ENCODE measurements at regions not wholly inside any gene's neighbourhood (a gene's known extent, or its start where the extent isn't known, plus 50 kb on each side); places are given as distances from the start of the nearest gene placed in this dataset.

DNA sequence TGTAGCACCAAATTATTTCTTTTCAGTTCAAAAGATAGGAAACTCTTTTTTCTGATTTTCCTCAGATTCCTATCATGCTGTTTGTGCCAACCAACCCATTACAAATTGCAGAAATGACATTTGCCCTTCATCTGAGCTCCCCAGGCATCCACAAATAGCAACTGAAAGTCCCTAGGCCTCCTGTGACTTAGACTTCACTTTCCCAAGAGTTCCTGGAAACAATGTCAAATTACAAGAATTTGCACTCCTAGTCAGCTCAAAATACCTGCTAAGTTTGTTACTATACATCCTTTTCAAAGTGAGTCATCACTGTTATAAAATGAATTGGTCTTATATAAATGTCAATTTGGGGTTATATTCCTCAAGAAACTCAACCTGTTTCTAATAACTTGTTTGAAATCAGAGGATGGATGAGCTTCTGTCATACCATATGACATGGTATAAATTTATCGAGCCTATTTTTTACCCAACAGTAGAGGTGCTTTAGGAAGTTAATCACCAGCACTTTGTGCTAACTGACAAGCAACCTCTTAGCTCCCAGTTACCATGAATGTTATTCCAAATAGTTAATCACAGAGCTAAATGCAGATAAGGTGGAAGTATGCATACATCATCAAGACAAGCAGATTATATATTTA, 256.5 kb downstream of the HACE1 start:
- no peak for TF ChIP-seq ZFX (IDR thresholded peaks at IDR 0.05; ENCODE audit: borderline replicate concordance)
- TF ChIP-seq, protein P1, sequence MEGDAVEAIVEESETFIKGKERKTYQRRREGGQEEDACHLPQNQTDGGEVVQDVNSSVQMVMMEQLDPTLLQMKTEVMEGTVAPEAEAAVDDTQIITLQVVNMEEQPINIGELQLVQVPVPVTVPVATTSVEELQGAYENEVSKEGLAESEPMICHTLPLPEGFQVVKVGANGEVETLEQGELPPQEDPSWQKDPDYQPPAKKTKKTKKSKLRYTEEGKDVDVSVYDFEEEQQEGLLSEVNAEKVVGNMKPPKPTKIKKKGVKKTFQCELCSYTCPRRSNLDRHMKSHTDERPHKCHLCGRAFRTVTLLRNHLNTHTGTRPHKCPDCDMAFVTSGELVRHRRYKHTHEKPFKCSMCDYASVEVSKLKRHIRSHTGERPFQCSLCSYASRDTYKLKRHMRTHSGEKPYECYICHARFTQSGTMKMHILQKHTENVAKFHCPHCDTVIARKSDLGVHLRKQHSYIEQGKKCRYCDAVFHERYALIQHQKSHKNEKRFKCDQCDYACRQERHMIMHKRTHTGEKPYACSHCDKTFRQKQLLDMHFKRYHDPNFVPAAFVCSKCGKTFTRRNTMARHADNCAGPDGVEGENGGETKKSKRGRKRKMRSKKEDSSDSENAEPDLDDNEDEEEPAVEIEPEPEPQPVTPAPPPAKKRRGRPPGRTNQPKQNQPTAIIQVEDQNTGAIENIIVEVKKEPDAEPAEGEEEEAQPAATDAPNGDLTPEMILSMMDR (IDR thresholded peaks at IDR 0.05): no peak
- H3K27ac ChIP-seq: no peak overlapping the region

DNA sequence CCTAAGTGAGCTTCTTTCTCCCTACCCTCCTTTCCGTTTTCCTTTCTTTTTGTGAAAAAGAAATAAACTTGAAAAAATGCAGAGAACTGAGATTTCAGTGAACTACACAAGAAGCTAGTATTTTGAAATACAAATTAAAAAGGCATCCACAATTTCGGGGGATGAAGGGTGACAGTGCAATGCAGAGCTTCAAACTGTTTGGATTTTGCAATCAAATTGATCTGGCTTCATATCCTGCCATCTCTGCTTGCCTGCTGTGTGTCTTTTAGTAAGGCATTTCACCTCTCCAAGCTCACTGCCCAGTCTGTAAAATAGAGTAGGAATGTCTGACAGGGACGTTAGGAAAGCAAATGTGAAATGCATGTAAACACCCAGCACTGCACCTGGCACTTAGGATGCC, 258.0 kb downstream of the HACE1 start:
- H3K27ac ChIP-seq: no peak overlapping the region

DNA sequence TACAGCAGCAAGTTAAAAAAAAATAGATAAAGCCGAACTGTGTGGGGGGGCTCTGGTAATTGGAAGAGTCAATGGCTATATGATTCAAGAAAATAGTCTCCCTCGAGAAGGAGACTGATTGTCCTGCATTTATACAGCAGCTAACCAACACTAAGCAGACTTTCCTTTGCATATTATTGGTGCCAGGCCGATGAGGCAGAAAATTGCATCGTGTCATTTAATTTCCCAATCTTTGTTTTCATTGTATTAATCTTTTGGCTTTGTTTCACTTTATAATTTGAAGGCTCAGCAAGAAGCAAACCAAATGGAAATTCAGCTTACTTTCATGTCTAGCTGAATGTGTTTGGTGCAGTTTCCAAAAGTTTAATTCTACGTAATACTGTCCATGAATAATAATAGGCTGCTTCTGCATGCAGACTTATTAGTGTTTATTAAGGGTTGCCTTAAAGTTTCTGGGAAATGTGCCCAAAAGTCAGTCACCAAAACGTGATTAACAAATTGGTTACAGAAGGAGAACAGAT, 258.5 kb downstream of the HACE1 start:
- no peak overlapping the region for H3K27ac ChIP-seq

More for the DNA sequence above, 258.0 kb downstream of the HACE1 start:
- TF ChIP-seq, protein P1 (IDR thresholded peaks at IDR 0.05): no peak
- TF ChIP-seq ZFX (IDR thresholded peaks at IDR 0.05; ENCODE audit: borderline replicate concordance): no peak

DNA sequence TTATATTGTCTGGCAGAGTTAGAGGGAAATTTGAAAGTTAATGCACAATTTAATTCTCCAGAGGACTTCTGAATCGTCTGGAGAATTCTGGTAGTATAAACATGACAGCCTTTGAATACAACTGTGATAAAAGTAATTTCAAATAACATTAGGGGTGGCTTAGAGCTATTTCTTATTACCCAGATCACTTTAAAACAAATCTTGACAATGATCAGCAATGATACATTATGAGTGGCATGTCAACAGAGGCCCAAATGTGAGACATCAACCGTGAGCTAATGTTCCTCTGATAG, 259.1 kb downstream of the HACE1 start:
- no peak overlapping the region for H3K27ac ChIP-seq

More for the DNA sequence above, 258.5 kb downstream of the HACE1 start:
- TF ChIP-seq ZFX (IDR thresholded peaks at IDR 0.05; ENCODE audit: borderline replicate concordance): no peak
- TF ChIP-seq, protein P1 (IDR thresholded peaks at IDR 0.05): no peak

DNA sequence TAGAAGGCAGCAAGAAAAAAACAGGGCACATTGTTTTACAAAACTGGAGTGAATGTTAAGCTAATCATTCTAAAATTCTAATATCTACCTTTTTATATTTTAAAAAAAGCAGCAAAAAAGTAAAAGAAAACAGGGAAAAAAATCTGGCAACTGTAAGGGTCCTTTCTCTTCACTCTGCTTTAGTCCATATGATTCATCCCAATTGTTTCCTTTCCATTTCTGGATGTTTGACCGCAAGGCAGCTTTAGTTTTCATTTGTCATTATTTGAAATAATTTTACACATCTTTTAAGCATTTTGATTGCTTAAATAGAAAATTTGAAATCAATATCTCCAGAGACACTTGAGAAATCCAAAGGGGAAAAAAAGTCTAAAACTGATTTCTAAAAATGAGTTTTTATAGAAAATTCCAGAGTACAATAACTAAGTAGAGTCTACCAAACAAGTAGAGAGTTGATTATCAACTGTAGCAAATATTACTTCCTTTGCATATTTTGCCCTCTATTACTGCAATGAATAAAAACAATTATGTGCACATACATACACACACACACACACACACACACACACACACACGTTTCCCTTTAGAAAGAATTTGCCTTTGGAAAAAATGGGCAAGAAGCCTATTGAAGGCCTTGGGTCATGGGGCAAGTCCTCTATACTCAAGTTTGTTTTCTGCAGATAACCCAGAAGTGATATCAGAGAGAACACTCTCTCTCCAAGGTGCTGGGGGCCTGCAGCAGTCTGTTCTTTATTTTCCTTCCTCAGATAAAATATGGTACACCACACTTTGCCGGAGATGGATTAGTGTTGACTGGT, 259.7 kb downstream of the HACE1 start:
- no peak overlapping the region for H3K27ac ChIP-seq
- TF ChIP-seq, protein P1 (IDR thresholded peaks at IDR 0.05): no peak
- no peak for TF ChIP-seq ZFX (IDR thresholded peaks at IDR 0.05; ENCODE audit: borderline replicate concordance)

More for the DNA sequence above, 259.1 kb downstream of the HACE1 start:
- TF ChIP-seq, protein P1 (IDR thresholded peaks at IDR 0.05): no peak
- TF ChIP-seq ZFX (IDR thresholded peaks at IDR 0.05; ENCODE audit: borderline replicate concordance): no peak

DNA sequence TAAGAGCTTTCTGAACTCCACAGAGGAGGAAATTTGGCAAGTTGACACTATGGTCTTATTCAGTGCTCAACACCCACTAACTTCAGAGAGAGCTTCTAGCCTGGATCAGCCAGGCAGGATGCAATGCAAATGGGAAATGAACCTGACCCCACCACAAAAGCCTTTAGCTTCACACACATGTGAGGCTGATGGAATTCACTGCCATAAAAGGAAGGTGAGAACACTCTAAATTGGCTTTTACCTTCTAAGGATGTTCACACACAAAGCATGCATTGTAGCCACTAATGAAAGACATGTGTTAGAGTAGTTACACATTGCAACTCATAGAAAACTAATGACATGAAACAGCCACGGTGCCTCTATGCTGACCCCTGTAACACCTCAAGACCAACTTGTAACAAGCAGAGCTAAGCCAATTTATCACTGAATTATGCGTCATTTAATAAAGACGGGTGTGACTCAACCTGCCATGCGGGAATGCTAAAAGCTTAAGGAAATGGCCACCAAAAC, 262.1 kb downstream of the HACE1 start:
- TF ChIP-seq, protein P1 (IDR thresholded peaks at IDR 0.05): no peak
- TF ChIP-seq ZFX (IDR thresholded peaks at IDR 0.05; ENCODE audit: borderline replicate concordance): no peak
- H3K27ac ChIP-seq: no peak overlapping the region

DNA sequence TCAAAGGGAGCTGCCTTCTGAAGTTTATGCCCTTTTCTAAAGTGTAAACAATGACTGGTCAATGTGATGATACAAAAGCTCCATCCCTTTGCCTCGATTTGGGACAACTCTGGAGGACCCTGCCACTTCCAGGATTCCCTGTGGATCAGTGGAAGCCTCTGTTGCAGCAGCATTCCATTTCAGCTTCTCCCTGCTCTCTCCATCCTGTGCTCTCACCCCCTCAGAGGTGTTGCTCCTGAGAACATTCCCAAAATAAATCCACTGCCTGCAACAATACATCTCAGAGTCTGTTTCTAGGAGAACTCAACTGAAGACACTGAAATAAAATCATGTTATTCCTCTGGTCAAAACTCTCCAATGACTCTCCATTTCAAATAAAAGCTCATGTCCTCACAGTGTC, 263.6 kb downstream of the HACE1 start:
- TF ChIP-seq, protein P1 (IDR thresholded peaks at IDR 0.05): no peak
- H3K27ac ChIP-seq: no peak overlapping the region

Data from 22Rv1 (cell line).